ENCODE measurements at regions not wholly inside any gene's neighbourhood (a gene's known extent, or its start where the extent isn't known, plus 50 kb on each side); places are given as distances from the start of the nearest gene placed in this dataset.
"Not testable (repeated sequence)": the region's sequence is repeated elsewhere in the genome, so short reads cannot be mapped to it uniquely, and the experiment has no call there.

GRCh38 chr5:169521366-169521983, 62.1 kb upstream of the SPDL1 start:
- Histone ChIP-seq H3K9ac (no peak overlapping the region), H3K4me1 (no peaks in the 10 kb centered on the region), H3K4me3 (no peak overlapping the region), H3K4me2 (no peak overlapping the region), H3K9me3 (ENCODE audit: low read depth) (no peaks in the 10 kb centered on the region), H2AFZ (replicated peaks) (no peak overlapping the region), H3K79me2 (ENCODE audit: low read depth) (no peaks in the 10 kb centered on the region), H3K27me3 (no peaks in the 10 kb centered on the region), H3K27ac (no peak overlapping the region), H4K20me1 (ENCODE audit: low read depth) (no peaks in the 10 kb centered on the region), H3K36me3 (no peaks in the 10 kb centered on the region), H3F3A (ENCODE audit: low read depth) (no peaks in the 10 kb centered on the region)
- no peak for DNase-seq (ENCODE audit: low spot score)
- H3K4me1 Mint-ChIP-seq: no peaks in the 10 kb centered on the region
- peaks cover 17% of the 10 kb centered on the region for H3K9me3 Mint-ChIP-seq
- no peak overlapping the region for H3K27ac Mint-ChIP-seq
- peaks cover 12% of the 10 kb centered on the region for H3K27me3 Mint-ChIP-seq (ENCODE audit: insufficient read depth, low read depth)
- TF ChIP-seq EZH2phosphoT487 (IDR thresholded peaks at IDR 0.05): no peak
- no peak for TF ChIP-seq CTCF (IDR thresholded peaks at IDR 0.05)
- TF ChIP-seq EZH2 (IDR thresholded peaks at IDR 0.05): no peak
- no peak overlapping the region for H3K4me3 Mint-ChIP-seq
- peaks cover under 1% of the 10 kb centered on the region for H3K36me3 Mint-ChIP-seq

GRCh38 chr5:169519358-169519757, 64.2 kb upstream of the SPDL1 start:
- Mint-ChIP-seq H3K4me1 (no peaks in the 10 kb centered on the region), H3K36me3 (no peaks in the 10 kb centered on the region), H3K4me3 (no peak overlapping the region), H3K9me3 (peaks cover 11% of the 10 kb centered on the region), H3K27ac (no peak overlapping the region), H3K27me3 (ENCODE audit: insufficient read depth, low read depth) (peaks cover 6% of the 10 kb centered on the region)
- no peaks in the 10 kb centered on the region for H4K20me1 ChIP-seq (ENCODE audit: low read depth)
- H2AFZ ChIP-seq (replicated peaks): no peak overlapping the region
- H3K4me1 ChIP-seq: no peaks in the 10 kb centered on the region
- no peak overlapping the region for H3K27ac ChIP-seq
- no peaks in the 10 kb centered on the region for H3K9me3 ChIP-seq (ENCODE audit: low read depth)
- H3F3A ChIP-seq (ENCODE audit: low read depth): no peaks in the 10 kb centered on the region
- H3K36me3 ChIP-seq: no peaks in the 10 kb centered on the region
- TF ChIP-seq EZH2phosphoT487 (IDR thresholded peaks at IDR 0.05): no peak
- no peak for TF ChIP-seq CTCF (IDR thresholded peaks at IDR 0.05)
- no peak for TF ChIP-seq EZH2 (IDR thresholded peaks at IDR 0.05)
- no peaks in the 10 kb centered on the region for H3K79me2 ChIP-seq (ENCODE audit: low read depth)
- H3K27me3 ChIP-seq: no peaks in the 10 kb centered on the region
- DNase-seq (ENCODE audit: low spot score): no peak
- H3K9ac ChIP-seq: no peak overlapping the region
- no peak overlapping the region for H3K4me3 ChIP-seq
- no peak overlapping the region for H3K4me2 ChIP-seq

GRCh38 chr5:169518779-169519178, 64.8 kb upstream of the SPDL1 start:
- H3K36me3 Mint-ChIP-seq; H3K4me1 ChIP-seq; H3F3A ChIP-seq (ENCODE audit: low read depth); H3K4me1 Mint-ChIP-seq; H3K9me3 ChIP-seq (ENCODE audit: low read depth); H3K4me3 Mint-ChIP-seq; H4K20me1 ChIP-seq (ENCODE audit: low read depth); H3K36me3 ChIP-seq; H3K27me3 Mint-ChIP-seq (ENCODE audit: insufficient read depth, low read depth); H3K9ac ChIP-seq; H2AFZ ChIP-seq (replicated peaks); H3K27me3 ChIP-seq; H3K4me2 ChIP-seq; H3K79me2 ChIP-seq (ENCODE audit: low read depth); H3K4me3 ChIP-seq; H3K27ac ChIP-seq; H3K27ac Mint-ChIP-seq; DNase-seq (ENCODE audit: low spot score): not testable (repeated sequence)
- peaks cover 11% of the 10 kb centered on the region for H3K9me3 Mint-ChIP-seq

GRCh38 chr5:169512385-169512784, 71.2 kb upstream of the SPDL1 start:
- H3K4me3 Mint-ChIP-seq: no peak overlapping the region
- TF ChIP-seq CTCF (IDR thresholded peaks at IDR 0.05): no peak
- TF ChIP-seq EZH2 (IDR thresholded peaks at IDR 0.05): no peak
- TF ChIP-seq EZH2phosphoT487 (IDR thresholded peaks at IDR 0.05): no peak
- Histone ChIP-seq H3K9me3 (ENCODE audit: low read depth) (no peaks in the 10 kb centered on the region), H3K4me1 (no peaks in the 10 kb centered on the region), H3K4me2 (no peak overlapping the region), H3K27ac (no peak overlapping the region), H3K79me2 (ENCODE audit: low read depth) (no peaks in the 10 kb centered on the region), H3K4me3 (no peak overlapping the region), H4K20me1 (ENCODE audit: low read depth) (no peaks in the 10 kb centered on the region), H3F3A (ENCODE audit: low read depth) (no peaks in the 10 kb centered on the region), H3K27me3 (no peaks in the 10 kb centered on the region), H2AFZ (replicated peaks) (no peak overlapping the region), H3K36me3 (no peaks in the 10 kb centered on the region), H3K9ac (no peak overlapping the region)
- no peak overlapping the region for H3K27ac Mint-ChIP-seq
- H3K36me3 Mint-ChIP-seq: no peaks in the 10 kb centered on the region
- DNase-seq (ENCODE audit: low spot score): no peak
- H3K4me1 Mint-ChIP-seq: no peaks in the 10 kb centered on the region
- H3K9me3 Mint-ChIP-seq: peaks cover under 1% of the 10 kb centered on the region
- H3K27me3 Mint-ChIP-seq (ENCODE audit: insufficient read depth, low read depth): peaks cover 4% of the 10 kb centered on the region

Data from neural progenitor cell (in vitro differentiated cells).